DND-41 (cell line): ENCODE measurements at regions not wholly inside any gene's neighbourhood (a gene's known extent, or its start where the extent isn't known, plus 50 kb on each side); places are given as distances from the start of the nearest gene placed in this dataset.

Source experiments
- ATAC-seq: fragments of 200-7000 bp; cut with Tn5 transposase; 3 replicates; pipeline ENCODE4 v1.9.1; 2021; ENCODE audit warnings: low read depth; ENCODE audit not compliant: insufficient read depth
- DNase-seq: peaks from one replicate; pipeline ENCODE4 v3.0.0-alpha.2; 2020
- H2AFZ ChIP-seq: 2 replicates; pipeline ENCODE4 v1.6.0; 2012; ENCODE audit warnings: low read depth, low read length
- H3K27ac ChIP-seq: 2 replicates; pipeline ENCODE4 v1.5.1; 2012; ENCODE audit warnings: low read length, inconsistent platforms
- H3K27me3 ChIP-seq: fragments of 200-600 bp; sonication (generic); 2 replicates; pipeline ENCODE4 v1.6.0; 2012; ENCODE audit warnings: low read length, mild to moderate bottlenecking, inconsistent platforms; ENCODE audit not compliant: insufficient read depth, poor library complexity
- H3K36me3 ChIP-seq: 2 replicates; pipeline ENCODE4 v1.5.1; 2012; ENCODE audit warnings: low read length, inconsistent platforms; ENCODE audit not compliant: insufficient read depth
- H3K4me1 ChIP-seq: 2 replicates; pipeline ENCODE4 v1.5.1; 2012; ENCODE audit warnings: mild to moderate bottlenecking, low read length; ENCODE audit not compliant: insufficient read depth
- H3K4me2 ChIP-seq: 2 replicates; pipeline ENCODE4 v1.6.0; 2012; ENCODE audit warnings: mild to moderate bottlenecking, moderate library complexity, low read length, inconsistent platforms; ENCODE audit not compliant: insufficient read depth
- H3K4me3 ChIP-seq, 2 experiments: fragments of 200-600 bp in 1 of 2; shearing (Covaris generic) in 1 of 2; 2 replicates each; pipeline ENCODE4 v1.5.1; 2012 to 2016; ENCODE audit warnings: inconsistent platforms in 2 of 2, low read length in 2 of 2, mild to moderate bottlenecking in 2 of 2, low read depth in 1 of 2, moderate library complexity in 1 of 2
- H3K79me2 ChIP-seq: 2 replicates; pipeline ENCODE4 v1.6.0; 2012; ENCODE audit warnings: low read length, inconsistent platforms; ENCODE audit not compliant: insufficient read depth
- H3K9ac ChIP-seq: 2 replicates; pipeline ENCODE4 v1.6.0; 2012; ENCODE audit warnings: low read depth, mild to moderate bottlenecking, inconsistent platforms, low read length, moderate library complexity
- H3K9me3 ChIP-seq: 2 replicates; pipeline ENCODE4 v1.5.1; 2012; ENCODE audit warnings: low read length, moderate library complexity, mild to moderate bottlenecking, inconsistent platforms; ENCODE audit not compliant: insufficient read depth, severe bottlenecking
- H4K20me1 ChIP-seq: 2 replicates; pipeline ENCODE4 v1.6.0; 2012; ENCODE audit warnings: low read length; ENCODE audit not compliant: insufficient read depth
- EZH2 ChIP-seq: IDR thresholded peaks from 3 replicates; pipeline ENCODE4 v1.6.1; 2012; ENCODE audit warnings: borderline replicate concordance, low read depth, mild to moderate bottlenecking, moderate library complexity, low read length, inconsistent platforms; ENCODE audit not compliant: severe bottlenecking
- TF ChIP-seq, protein P1 (sequence below): IDR thresholded peaks from 2 replicates; pipeline ENCODE4 v1.5.1; 2012; ENCODE audit warnings: borderline replicate concordance, low read length, moderate library complexity, mild to moderate bottlenecking; ENCODE audit not compliant: poor library complexity, severe bottlenecking; ENCODE audit errors: extremely low read depth

DNA sequence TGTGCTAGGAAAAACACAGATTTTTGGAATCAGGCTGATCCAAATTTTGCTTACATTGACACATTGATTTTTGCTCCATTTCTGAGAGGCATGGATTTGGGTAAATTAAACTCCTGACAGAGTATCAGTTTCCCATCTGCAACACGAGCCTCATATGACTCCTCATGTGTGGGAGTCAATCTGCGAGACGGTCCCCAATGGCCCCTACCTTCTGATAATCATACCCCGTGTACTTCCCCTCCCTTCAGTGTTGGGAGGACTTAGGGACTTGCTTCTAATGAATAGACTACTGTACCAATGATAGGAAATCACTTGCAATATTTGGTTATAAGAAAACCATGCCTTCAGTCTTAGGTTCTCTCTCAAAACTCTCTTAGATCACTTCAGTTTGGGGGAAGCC is 302.7 kb downstream of the ETS1 start:
- H2AFZ ChIP-seq, result peak overlapping the region; percentile 51
- H3K27ac ChIP-seq, result peak overlapping the region; percentile 42; the same call in 1 of the 2 replicates
- H3K4me2 ChIP-seq, result no peak overlapping the region
- no peak for ATAC-seq
- TF ChIP-seq, protein P1, sequence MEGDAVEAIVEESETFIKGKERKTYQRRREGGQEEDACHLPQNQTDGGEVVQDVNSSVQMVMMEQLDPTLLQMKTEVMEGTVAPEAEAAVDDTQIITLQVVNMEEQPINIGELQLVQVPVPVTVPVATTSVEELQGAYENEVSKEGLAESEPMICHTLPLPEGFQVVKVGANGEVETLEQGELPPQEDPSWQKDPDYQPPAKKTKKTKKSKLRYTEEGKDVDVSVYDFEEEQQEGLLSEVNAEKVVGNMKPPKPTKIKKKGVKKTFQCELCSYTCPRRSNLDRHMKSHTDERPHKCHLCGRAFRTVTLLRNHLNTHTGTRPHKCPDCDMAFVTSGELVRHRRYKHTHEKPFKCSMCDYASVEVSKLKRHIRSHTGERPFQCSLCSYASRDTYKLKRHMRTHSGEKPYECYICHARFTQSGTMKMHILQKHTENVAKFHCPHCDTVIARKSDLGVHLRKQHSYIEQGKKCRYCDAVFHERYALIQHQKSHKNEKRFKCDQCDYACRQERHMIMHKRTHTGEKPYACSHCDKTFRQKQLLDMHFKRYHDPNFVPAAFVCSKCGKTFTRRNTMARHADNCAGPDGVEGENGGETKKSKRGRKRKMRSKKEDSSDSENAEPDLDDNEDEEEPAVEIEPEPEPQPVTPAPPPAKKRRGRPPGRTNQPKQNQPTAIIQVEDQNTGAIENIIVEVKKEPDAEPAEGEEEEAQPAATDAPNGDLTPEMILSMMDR, result no peak
- TF ChIP-seq EZH2, result no peak
- no peak overlapping the region for H3K9ac ChIP-seq
- H3K27me3 ChIP-seq, result no peaks in the 10 kb centered on the region
- H3K4me3 ChIP-seq, result no peak overlapping the region
- H3K79me2 ChIP-seq, result no peaks in the 10 kb centered on the region
- H3K9me3 ChIP-seq, result no peaks in the 10 kb centered on the region
- DNase-seq, result no peak
- H3K4me1 ChIP-seq, result peaks cover 16% of the 10 kb centered on the region
- no peaks in the 10 kb centered on the region for H4K20me1 ChIP-seq
- no peaks in the 10 kb centered on the region for H3K36me3 ChIP-seq

DNA sequence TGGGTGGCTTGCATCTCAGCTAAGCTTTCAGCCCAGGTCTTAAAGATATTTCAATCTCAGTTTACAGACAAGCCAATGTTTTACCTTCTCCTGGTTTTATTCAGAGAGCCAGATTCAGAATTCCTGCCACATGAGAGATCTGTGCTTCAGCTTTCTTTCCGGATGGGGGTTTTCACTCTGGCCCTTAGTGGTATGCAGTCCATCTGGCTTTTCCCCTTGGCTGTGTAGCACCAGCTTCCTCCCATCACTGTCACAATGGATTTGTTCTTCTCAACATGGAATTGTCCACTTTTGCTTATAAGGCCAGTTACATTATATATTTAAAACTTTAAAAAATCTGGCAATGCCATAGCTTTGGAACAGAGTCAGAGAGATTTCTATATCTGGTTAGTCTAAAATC is 303.9 kb downstream of the ETS1 start:
- no peak overlapping the region for H3K9ac ChIP-seq
- no peaks in the 10 kb centered on the region for H3K27me3 ChIP-seq
- H3K27ac ChIP-seq, result no peak overlapping the region
- no peak overlapping the region for H2AFZ ChIP-seq
- H3K36me3 ChIP-seq, result no peaks in the 10 kb centered on the region
- H3K4me2 ChIP-seq, result no peak overlapping the region
- TF ChIP-seq, protein P1, result no peak
- no peak for TF ChIP-seq EZH2
- DNase-seq (no peak), ATAC-seq (no peak)
- H3K9me3 ChIP-seq, result no peaks in the 10 kb centered on the region
- H3K4me1 ChIP-seq, result peaks cover 15% of the 10 kb centered on the region
- no peak overlapping the region for H3K4me3 ChIP-seq
- no peaks in the 10 kb centered on the region for H4K20me1 ChIP-seq
- H3K79me2 ChIP-seq, result no peaks in the 10 kb centered on the region

DNA sequence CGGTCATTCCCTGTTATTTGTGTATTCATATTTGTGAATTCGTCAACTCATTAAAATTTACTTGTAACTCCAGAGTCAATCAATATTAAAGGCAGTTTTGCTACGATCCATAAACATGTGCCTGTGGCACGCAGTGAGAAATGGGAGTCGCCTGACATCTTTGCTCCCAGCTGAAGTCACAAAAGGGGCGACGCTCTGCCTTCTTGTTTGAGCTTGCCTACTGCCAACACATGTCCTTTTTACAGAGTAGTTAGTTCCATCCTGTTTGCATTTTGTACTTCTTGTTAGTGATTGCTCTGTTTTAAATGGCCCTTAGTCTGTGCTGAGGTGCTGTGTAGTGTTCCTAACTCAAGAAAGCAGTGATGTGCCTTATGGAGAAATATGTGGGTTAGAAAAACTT is 305.3 kb downstream of the ETS1 start:
- TF ChIP-seq EZH2, result no peak
- TF ChIP-seq, protein P1, result no peak
- H3K27me3 ChIP-seq, result no peaks in the 10 kb centered on the region
- no peak overlapping the region for H3K9ac ChIP-seq
- H2AFZ ChIP-seq, result 0 out of 2 replicates have a peak overlapping the region, but pooled peaks have one; percentile 30
- no peak overlapping the region for H3K27ac ChIP-seq
- H3K36me3 ChIP-seq, result no peaks in the 10 kb centered on the region
- peaks cover 15% of the 10 kb centered on the region for H3K4me1 ChIP-seq
- no peaks in the 10 kb centered on the region for H3K9me3 ChIP-seq
- H4K20me1 ChIP-seq, result no peaks in the 10 kb centered on the region
- no peak for ATAC-seq
- H3K4me3 ChIP-seq, result no peak overlapping the region
- no peak overlapping the region for H3K4me2 ChIP-seq
- DNase-seq, result no peak
- no peaks in the 10 kb centered on the region for H3K79me2 ChIP-seq

DNA sequence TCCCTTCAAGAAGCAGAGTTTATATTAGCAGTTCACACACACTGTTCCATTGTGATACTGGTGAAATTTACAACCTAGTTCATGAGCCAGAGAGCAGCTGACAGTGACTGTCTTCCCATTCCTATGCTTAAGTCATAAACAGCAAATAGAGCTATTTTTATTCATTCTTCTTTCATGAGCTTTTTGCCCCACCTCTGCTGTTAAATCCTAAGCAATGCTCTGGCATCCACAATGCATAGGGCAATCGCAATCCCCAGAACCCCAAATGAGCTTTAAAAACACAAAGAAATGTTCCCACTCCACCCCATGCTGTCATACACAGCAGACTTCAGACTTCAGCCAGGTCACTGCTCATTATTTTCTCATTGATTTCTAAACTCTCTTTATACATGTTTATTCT is 307.5 kb downstream of the ETS1 start:
- Histone ChIP-seq H3K36me3 (no peaks in the 10 kb centered on the region), H3K9ac (no peak overlapping the region), H3K4me2 (no peak overlapping the region), H3K4me1 (peaks cover 3% of the 10 kb centered on the region), H3K9me3 (no peaks in the 10 kb centered on the region), H2AFZ (no peak overlapping the region), H3K79me2 (no peaks in the 10 kb centered on the region), H4K20me1 (no peaks in the 10 kb centered on the region), H3K27me3 (no peaks in the 10 kb centered on the region), H3K4me3 (no peak overlapping the region), H3K27ac (no peak overlapping the region)
- TF ChIP-seq EZH2, result no peak
- TF ChIP-seq, protein P1, result no peak
- ATAC-seq (no peak), DNase-seq (no peak)
